ENCODE measurements at regions not wholly inside any gene's neighbourhood (a gene's known extent, or its start where the extent isn't known, plus 50 kb on each side); places are given as distances from the start of the nearest gene placed in this dataset.

GRCh38 chr18:28816155-28816554 is 639.2 kb upstream of the CDH2 start:
- CTCF ChIA-PET: no interaction called here
- Histone ChIP-seq H3K4me1 (ENCODE audit: control insufficient read depth, insufficient read depth, low read length) (no peaks in the 10 kb centered on the region), H3K27ac (ENCODE audit: extremely low read depth, low read depth, low read length) (no peak overlapping the region), H3K9me3 (ENCODE audit: control insufficient read depth, insufficient read depth, low read depth, low read length) (no peaks in the 10 kb centered on the region), H3K4me3 (ENCODE audit: low read depth, low read length) (no peak overlapping the region), H3K36me3 (ENCODE audit: control insufficient read depth in 2 of 2, insufficient read depth in 1 of 2, low read length in 2 of 2) (no peaks in the 10 kb centered on the region)
- TF ChIP-seq ZNF354C (tag by site-specific recombination; IDR thresholded peaks at IDR 0.05; ENCODE audit: borderline replicate concordance, low read depth): no peak
- TF ChIP-seq ZNF10 (tag by site-specific recombination; IDR thresholded peaks at IDR 0.05): no peak
- no peak for TF ChIP-seq ZNF501 (tag by site-specific recombination; IDR thresholded peaks at IDR 0.05)
- TF ChIP-seq ZBTB49 (tag by site-specific recombination; IDR thresholded peaks at IDR 0.05; ENCODE audit: low read depth): no peak
- no peak for TF ChIP-seq ZNF548 (tag by site-specific recombination; IDR thresholded peaks at IDR 0.05)
- no peak for TF ChIP-seq ZNF544 (tag by site-specific recombination; IDR thresholded peaks at IDR 0.05)
- no peak for TF ChIP-seq ZNF362 (tag by site-specific recombination; IDR thresholded peaks at IDR 0.05)
- TF ChIP-seq KLF17 (tag by site-specific recombination; IDR thresholded peaks at IDR 0.05): no peak
- POLR2A ChIA-PET: no interaction called here

- POLR2A ChIA-PET: no interaction called here
- CTCF ChIA-PET: no interaction called here
- no peak for TF ChIP-seq ZNF623 (tag by site-specific recombination; IDR thresholded peaks at IDR 0.05)
- TF ChIP-seq ZNF645 (tag by site-specific recombination; IDR thresholded peaks at IDR 0.05): no peak
- no peak for TF ChIP-seq ZNF148 (tag by site-specific recombination; IDR thresholded peaks at IDR 0.05; ENCODE audit: borderline replicate concordance)
- TF ChIP-seq WT1 (tag by site-specific recombination; IDR thresholded peaks at IDR 0.05): no peak
- TF ChIP-seq CTCF (tag by site-specific recombination; IDR thresholded peaks at IDR 0.05): no peak
- TF ChIP-seq ZNF146 (tag by site-specific recombination; IDR thresholded peaks at IDR 0.05): no peak
- TF ChIP-seq ZNF274 (IDR thresholded peaks at IDR 0.05; ENCODE audit: low read length): no peak
- TF ChIP-seq ZNF274 (tag by site-specific recombination; IDR thresholded peaks at IDR 0.05; ENCODE audit: borderline replicate concordance): no peak
- no peak for TF ChIP-seq ZNF792 (tag by site-specific recombination; IDR thresholded peaks at IDR 0.05)
- TF ChIP-seq ZNF501 (tag by site-specific recombination; IDR thresholded peaks at IDR 0.05): no peak
- TF ChIP-seq ZNF530 (tag by site-specific recombination; IDR thresholded peaks at IDR 0.05; ENCODE audit: low read depth): no peak
- TF ChIP-seq ZNF548 (tag by site-specific recombination; IDR thresholded peaks at IDR 0.05): no peak
- TF ChIP-seq ZNF596 (tag by site-specific recombination; IDR thresholded peaks at IDR 0.05): no peak
- no peak for TF ChIP-seq GLIS2 (tag by site-specific recombination; IDR thresholded peaks at IDR 0.05)
- TF ChIP-seq ZNF488 (tag by site-specific recombination; IDR thresholded peaks at IDR 0.05): no peak
- no peak overlapping the region for H3K4me3 ChIP-seq (ENCODE audit: low read depth, low read length)
- no peaks in the 10 kb centered on the region for H3K4me1 ChIP-seq (ENCODE audit: control insufficient read depth, insufficient read depth, low read length)
- H3K27ac ChIP-seq (ENCODE audit: extremely low read depth, low read depth, low read length): no peak overlapping the region
- no peaks in the 10 kb centered on the region for H3K9me3 ChIP-seq (ENCODE audit: control insufficient read depth, insufficient read depth, low read depth, low read length)
- H3K36me3 ChIP-seq (ENCODE audit: control insufficient read depth in 2 of 2, insufficient read depth in 1 of 2, low read length in 2 of 2): no peaks in the 10 kb centered on the region
Observed at GRCh38 chr18:28814365-28814764, 637.4 kb upstream of the CDH2 start.
